GM12878 (cell line): ENCODE measurements at regions not wholly inside any gene's neighbourhood (a gene's known extent, or its start where the extent isn't known, plus 50 kb on each side); places are given as distances from the start of the nearest gene placed in this dataset.

Experiments
- ATAC-seq: fragments of 200-7000 bp; cut with Tn5 transposase; 3 replicates; pipeline ENCODE4 v1.9.1; 2020; ENCODE audit warnings: mild to moderate bottlenecking, moderate library complexity
- BruUV-seq: library from RNA; stranded (reverse); fragments of 400-500 nt; replicated peaks from 2 replicates; lab custom pipeline; 2021; lab: Mats Ljungman, UMichigan
- CTCF ChIA-PET: fragments of 300-600 bp; sonication (Branson Sonifier 250); formaldehyde crosslinking; extraction: SDS; loops from one replicate; lab custom pipeline; 2021; ENCODE audit warnings: inconsistent platforms; lab: Yijun Ruan, JAX
- POLR2A ChIA-PET: fragments of 350-600 bp; formaldehyde crosslinking; extraction: SDS; loops from one replicate; lab custom pipeline; 2021; ENCODE audit warnings: inconsistent platforms; lab: Charles Lee
- RAD21 ChIA-PET: fragments of 300-600 bp; sonication (Branson Sonifier 250); formaldehyde crosslinking; loops from one replicate; lab custom pipeline; 2023; ENCODE audit warnings: antibody characterized with exemption; ENCODE audit not compliant: unreplicated experiment; lab: Charles Lee
- SMC1A ChIA-PET: fragments of 300-600 bp; sonication (Branson Sonifier 250); formaldehyde crosslinking; loops from one replicate; lab custom pipeline; 2023; ENCODE audit not compliant: unreplicated experiment, uncharacterized antibody; lab: Charles Lee
- DNase-seq: peaks from one replicate; pipeline ENCODE4 v3.0.0-alpha.2; 2011; ENCODE audit warnings: low read depth, low spot score
- FAIRE-seq: peaks from 3 replicates; lab custom pipeline; 2011; peaks lifted over from hg19 to GRCh38; lab: Jason Lieb, UNC
- H2AFZ ChIP-seq: 2 replicates; pipeline ENCODE4 v1.6.0; 2011; ENCODE audit warnings: low read depth, low read length, control low read depth; ENCODE audit not compliant: control insufficient read depth
- H3K27ac ChIP-seq: 2 replicates; pipeline ENCODE4 v1.5.1; 2011; ENCODE audit warnings: control low read depth; ENCODE audit not compliant: control insufficient read depth, insufficient read depth
- H3K27me3 ChIP-seq, 2 experiments: replicated peaks in 1 of 2; 2 replicates each; pipeline versions ENCODE4 v1.6.0 to v1.6.1; 2011; ENCODE audit warnings: low read length in 1 of 2; ENCODE audit not compliant: control insufficient read depth in 2 of 2, insufficient read depth in 2 of 2
- H3K36me3 ChIP-seq, 2 experiments: 2 replicates each; pipeline ENCODE4 v1.5.1; 2011; ENCODE audit warnings: low read length in 1 of 2; ENCODE audit not compliant: control insufficient read depth in 2 of 2, insufficient read depth in 2 of 2
- H3K4me1 ChIP-seq: 2 replicates; pipeline ENCODE4 v1.6.1; 2011; ENCODE audit warnings: mild to moderate bottlenecking, low read length, moderate library complexity, mixed read lengths; ENCODE audit not compliant: control insufficient read depth, insufficient read depth
- H3K4me2 ChIP-seq: 2 replicates; pipeline ENCODE4 v1.6.0; 2011; ENCODE audit warnings: control low read depth; ENCODE audit not compliant: control insufficient read depth, insufficient read depth
- H3K4me3 ChIP-seq: fragments of 200-600 bp; sonication (generic); 2 replicates; pipeline ENCODE4 v1.5.1; 2016
- H3K79me2 ChIP-seq: 2 replicates; pipeline ENCODE4 v1.6.0; 2011; ENCODE audit warnings: low read length; ENCODE audit not compliant: control insufficient read depth, insufficient read depth
- H3K9ac ChIP-seq: 2 replicates; pipeline ENCODE4 v1.8.0; 2011; ENCODE audit warnings: low read length, control low read depth, mixed read lengths; ENCODE audit not compliant: control insufficient read depth, insufficient read depth
- H3K9me3 ChIP-seq: replicated peaks from 3 replicates; pipeline ENCODE4 v1.5.1; 2011; ENCODE audit warnings: mild to moderate bottlenecking, low read length; ENCODE audit not compliant: control insufficient read depth, insufficient read depth
- H4K20me1 ChIP-seq: 2 replicates; pipeline ENCODE4 v1.6.0; 2011; ENCODE audit not compliant: control insufficient read depth, insufficient read depth
- CBX5 ChIP-seq: sonication (generic); IDR thresholded peaks from 2 replicates; pipeline ENCODE4 v1.6.1; 2016; ENCODE audit warnings: low read depth, moderate library complexity, mild to moderate bottlenecking, inconsistent platforms
- EGR1 ChIP-seq, 2 experiments: IDR thresholded peaks; 1 replicate in 1 of 2; 2 replicates in 1 of 2; pipeline ENCODE4 v1.6.1; 2011 to 2012; ENCODE audit warnings: low read depth in 2 of 2, low read length in 2 of 2, borderline replicate concordance in 1 of 2, mild to moderate bottlenecking in 1 of 2, moderate library complexity in 1 of 2
- FOS ChIP-seq: IDR thresholded peaks from 3 replicates; pipeline ENCODE4 v1.6.1; 2011; ENCODE audit warnings: borderline replicate concordance; ENCODE audit not compliant: insufficient read length; ENCODE audit errors: extremely low read depth
- KLF5 ChIP-seq: fragments of 450-650 bp; IDR thresholded peaks from 2 replicates; pipeline ENCODE4 v1.6.1; 2014; ENCODE audit warnings: mild to moderate bottlenecking; ENCODE audit not compliant: partially characterized antibody
- LARP7 ChIP-seq: fragments of 450-650 bp; IDR thresholded peaks from 2 replicates; pipeline ENCODE4 v1.6.1; 2017; ENCODE audit warnings: mild to moderate bottlenecking
- MYB ChIP-seq: fragments of 150-350 bp; IDR thresholded peaks from 2 replicates; pipeline ENCODE4 v1.6.1; 2014; ENCODE audit warnings: mild to moderate bottlenecking, low read depth, low read length, borderline replicate concordance
- PAX5 ChIP-seq: IDR thresholded peaks from 2 replicates; pipeline ENCODE4 v1.6.1; 2011; ENCODE audit warnings: low read depth, low read length, borderline replicate concordance
- REST ChIP-seq: IDR thresholded peaks from 2 replicates; pipeline ENCODE4 v1.6.1; 2012; ENCODE audit warnings: mild to moderate bottlenecking, low read depth, low read length
- RFX5 ChIP-seq: IDR thresholded peaks from 2 replicates; pipeline ENCODE4 v1.6.1; 2011; ENCODE audit warnings: low read depth, low read length, improper control_type of control experiment
- ZBTB4 ChIP-seq: fragments of 450-650 bp; formaldehyde crosslinking; IDR thresholded peaks from 2 replicates; pipeline ENCODE4 v1.4.0; 2022; ENCODE audit warnings: mild to moderate bottlenecking, moderate library complexity
- WGBS: methylation state at CpG from one replicate; pipeline ENCODE4 v1.1.6; 2016; ENCODE audit warnings: low lambda C conversion rate; ENCODE audit not compliant: insufficient replicate concordance, insufficient coverage; ENCODE audit errors: missing lambda C conversion rate; 5-methylcytosine and 5-hydroxymethylcytosine counted together
- in situ Hi-C: fragments of 300-500 bp; cut with MboI; formaldehyde crosslinking; loops from 9 replicates; pipeline ENCODE4 v1.14.3; 2018; ENCODE audit warnings: mixed read lengths
- intact Hi-C: fragments of 100-400 bp; cut with micrococcal nuclease; formaldehyde crosslinking; loops from one replicate; pipeline ENCODE4 v1.14.2; 2022; ENCODE audit not compliant: unreplicated experiment

- POLR2A ChIA-PET: no interaction called here
- BruUV-seq: no TSS peak
- no peak for FAIRE-seq
Measured at GRCh38 chr10:94115725-94116124, 122.0 kb downstream of the PLCE1 start.

More at GRCh38 chr10:94115725-94116124, 122.0 kb downstream of the PLCE1 start:
- Histone ChIP-seq H3K27me3 (no peaks in the 10 kb centered on the region; a peak in 1 of 4 replicates), H3K79me2 (no peaks in the 10 kb centered on the region), H4K20me1 (no peaks in the 10 kb centered on the region), H3K9me3 (no peaks in the 10 kb centered on the region; the same call in 2 of the 3 replicates), H3K9ac (no peak overlapping the region), H2AFZ (no peak overlapping the region)
- DNase-seq (no peak), ATAC-seq (no peak)
- intact Hi-C loops: no loop called here
- TF ChIP-seq CBX5 (no peak), MYB (no peak), ZBTB4 (CRISPR knock-in tag) (no peak), REST (no peak), LARP7 (no peak), RFX5 (no peak), FOS (no peak), KLF5 (no peak), EGR1 (IDR thresholded peaks at IDR 0.05; ENCODE audit: borderline replicate concordance in 1 of 2, low read depth in 2 of 2, low read length in 2 of 2) (no peak), PAX5 (no peak)
- TF ChIP-seq, all 136 proteins: peak for 0
- in situ Hi-C loops: no loop called here
- H3K4me1 ChIP-seq: no peaks in the 10 kb centered on the region
- ChIA-PET SMC1A (no interaction called here), CTCF (no interaction called here), RAD21 (no interaction called here)
- WGBS: 23% methylated on average over 4 of the region's 4 CpGs
- no peak overlapping the region for H3K4me3 ChIP-seq
- H3K4me2 ChIP-seq: no peak overlapping the region
- no peak overlapping the region for H3K27ac ChIP-seq
- H3K36me3 ChIP-seq: no peaks in the 10 kb centered on the region
